ENCODE measurements at regions not wholly inside any gene's neighbourhood (a gene's known extent, or its start where the extent isn't known, plus 50 kb on each side); places are given as distances from the start of the nearest gene placed in this dataset.
"Not testable (repeated sequence)": the region's sequence is repeated elsewhere in the genome, so short reads cannot be mapped to it uniquely, and the experiment has no call there.

DNA sequence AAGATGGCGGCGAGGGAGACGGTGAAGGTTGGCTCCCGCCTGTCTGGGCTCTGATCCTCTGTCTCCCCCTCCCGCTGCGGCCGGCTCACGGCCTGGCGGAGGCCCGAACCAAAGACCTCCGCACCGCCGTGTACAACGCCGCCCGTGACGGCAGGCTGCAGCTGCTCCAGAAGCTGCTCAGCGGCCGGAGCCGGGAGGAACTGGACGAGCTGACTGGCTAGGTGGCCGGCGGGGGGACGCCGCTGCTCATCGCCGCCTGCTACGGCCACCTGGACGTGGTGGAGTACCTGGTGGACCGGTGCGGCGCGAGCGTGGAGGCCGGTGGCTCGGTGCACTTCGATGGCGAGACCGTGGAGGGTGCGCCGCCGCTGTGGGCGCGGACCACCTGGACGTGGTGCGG is 516.5 kb downstream of the TUBA3C start:
- not testable (repeated sequence) for DNase-seq (ENCODE audit: low spot score)

GRCh38 chr13:18663222-18663621 is 518.4 kb downstream of the TUBA3C start:
- DNase-seq (ENCODE audit: low spot score), result not testable (repeated sequence)

- not testable (repeated sequence) for DNase-seq (ENCODE audit: low spot score)
Measured at GRCh38 chr13:18643644-18644172, 537.9 kb downstream of the TUBA3C start.

DNA sequence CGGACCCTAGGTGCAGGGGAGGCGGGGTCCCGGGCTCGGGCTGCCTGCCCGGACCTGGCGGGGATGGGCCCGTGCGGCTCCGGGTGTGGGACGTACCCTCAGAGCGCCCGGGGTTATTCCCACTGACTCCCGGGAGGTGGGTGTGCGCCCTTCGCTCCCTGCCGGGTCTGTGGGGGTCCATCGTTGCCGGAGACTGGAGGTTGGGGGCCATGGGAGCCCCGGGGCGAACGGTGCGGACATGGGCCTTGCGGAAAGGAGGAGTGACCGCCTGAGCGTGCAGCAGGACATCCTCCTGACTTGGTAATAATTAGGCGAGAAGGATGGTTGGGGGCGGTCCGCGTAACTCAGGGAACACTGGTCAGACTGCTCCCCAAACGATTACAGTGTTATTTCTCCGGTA is 552.7 kb downstream of the TUBA3C start:
- not testable (repeated sequence) for DNase-seq (ENCODE audit: low spot score)

DNA sequence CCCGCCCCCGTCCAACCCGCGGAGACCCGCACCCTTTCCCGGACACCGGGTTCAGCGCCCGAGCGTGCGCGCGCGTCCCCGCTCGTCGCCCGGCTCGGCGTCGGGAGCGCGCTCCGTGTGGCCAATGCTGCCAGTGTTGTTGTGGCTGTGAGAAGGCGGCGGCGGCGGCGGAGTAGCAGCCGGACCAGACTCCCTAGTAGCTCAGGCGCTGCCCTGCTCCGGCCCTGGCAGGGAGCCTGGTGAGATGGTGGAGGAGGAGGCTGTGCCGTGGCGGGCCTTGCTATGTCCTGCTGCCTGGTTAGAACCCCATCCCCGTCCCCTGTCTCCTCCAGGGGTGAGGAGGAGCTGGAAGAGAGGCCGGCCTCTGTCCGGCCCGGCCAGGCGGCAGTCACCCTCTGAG is 553.2 kb downstream of the TUBA3C start:
- no peak for DNase-seq (ENCODE audit: low spot score)

GRCh38 chr13:18624061-18624460 is 557.6 kb downstream of the TUBA3C start:
- not testable (repeated sequence) for DNase-seq (ENCODE audit: low spot score)

DNA sequence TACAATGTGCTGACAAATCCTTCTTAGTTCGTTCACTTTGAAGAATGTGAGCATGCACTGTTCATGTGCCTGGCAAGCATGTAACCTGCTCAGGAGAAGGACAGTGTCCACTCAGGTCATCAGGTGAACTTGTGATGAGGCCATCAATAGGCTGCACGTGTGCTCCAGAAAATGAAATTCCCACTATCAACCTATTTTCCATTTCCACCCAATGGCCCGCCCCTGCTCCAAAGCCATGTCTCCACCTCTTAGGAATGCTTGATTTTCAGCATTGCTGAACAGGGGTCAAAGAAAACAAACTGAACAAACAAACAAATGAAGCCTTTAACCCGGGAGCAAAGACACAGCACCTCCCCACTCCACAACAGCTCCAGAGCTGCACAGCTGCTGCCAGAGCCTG is 563.2 kb downstream of the TUBA3C start:
- not testable (repeated sequence) for DNase-seq (ENCODE audit: low spot score)

- DNase-seq (ENCODE audit: low spot score), result not testable (repeated sequence)
Measured at GRCh38 chr13:18610476-18610875, 571.1 kb downstream of the TUBA3C start.

- not testable (repeated sequence) for DNase-seq (ENCODE audit: low spot score)
Measured at GRCh38 chr13:18609371-18609770, 572.3 kb downstream of the TUBA3C start.

- not testable (repeated sequence) for DNase-seq (ENCODE audit: low spot score)
Measured at GRCh38 chr13:18608851-18609250, 572.8 kb downstream of the TUBA3C start.

DNA sequence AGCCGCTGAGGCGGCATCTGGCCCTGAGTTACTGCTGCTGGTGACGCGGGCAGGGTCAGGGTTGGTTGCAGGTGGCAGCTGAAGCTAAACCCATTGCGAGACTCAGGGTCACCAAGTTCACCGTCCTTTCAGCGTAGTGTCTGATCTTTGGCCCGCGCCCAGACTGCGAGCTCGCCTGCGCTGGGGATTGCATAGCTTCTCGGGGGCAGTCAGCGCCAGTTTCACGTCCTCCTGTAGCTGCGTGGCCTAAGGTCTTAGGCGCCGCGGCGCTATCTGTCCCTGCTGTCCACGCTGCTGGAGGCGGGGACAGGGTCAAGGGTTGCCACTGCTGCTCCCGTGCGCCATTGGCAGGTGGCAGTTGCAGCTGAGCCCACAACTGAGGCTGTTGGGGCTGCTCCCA is 581.3 kb downstream of the TUBA3C start:
- DNase-seq (ENCODE audit: low spot score), result not testable (repeated sequence)

GRCh38 chr13:18599791-18600211 is 581.8 kb downstream of the TUBA3C start:
- DNase-seq (ENCODE audit: low spot score), result peak; percentile 51

GRCh38 chr13:18598543-18598942 is 583.1 kb downstream of the TUBA3C start:
- DNase-seq (ENCODE audit: low spot score), result peak; percentile 1

GRCh38 chr13:18597940-18598339 is 583.7 kb downstream of the TUBA3C start:
- not testable (repeated sequence) for DNase-seq (ENCODE audit: low spot score)

DNA sequence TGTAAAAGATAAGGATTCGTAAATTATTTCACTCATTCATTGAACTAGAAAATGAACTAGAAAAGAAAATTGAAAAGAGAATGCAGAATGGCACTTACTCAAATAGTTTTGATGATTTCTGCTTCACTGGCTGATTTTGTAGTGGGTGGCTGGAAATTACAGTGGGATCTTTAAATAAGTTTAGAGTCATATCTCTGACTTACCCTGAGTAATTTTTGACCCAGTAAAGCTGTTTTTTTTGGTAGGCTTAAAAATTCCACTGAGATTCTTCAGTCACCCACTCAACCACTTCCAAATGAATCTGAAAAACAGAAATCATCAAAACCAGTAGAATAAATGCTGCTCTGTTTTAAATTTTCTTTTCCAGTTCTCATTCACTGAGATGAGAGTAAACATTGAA is 604.5 kb downstream of the TUBA3C start:
- DNase-seq (ENCODE audit: low spot score), result not testable (repeated sequence)

DNA sequence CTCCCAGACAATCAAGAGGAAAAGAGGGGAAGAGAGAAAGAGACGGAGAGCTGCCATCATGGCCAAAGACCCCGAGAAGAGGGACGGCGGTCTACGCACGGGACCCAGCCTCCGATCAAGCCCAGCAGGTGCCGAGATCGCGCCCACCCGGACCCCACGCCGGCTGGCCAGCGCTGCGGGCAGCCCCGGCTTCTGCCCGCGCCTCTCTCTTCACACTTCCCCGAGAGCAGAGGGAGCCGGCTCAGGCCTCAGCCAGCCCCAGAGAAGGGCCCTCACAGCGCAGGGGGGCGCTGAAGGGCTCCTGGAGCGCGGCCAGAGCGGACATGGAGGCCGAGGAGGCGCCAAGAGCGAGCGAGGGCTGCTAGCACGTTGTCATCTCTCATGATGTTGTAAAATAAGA is 613.7 kb downstream of the TUBA3C start:
- not testable (repeated sequence) for DNase-seq (ENCODE audit: low spot score)

Small RNA genes in the stretch of these regions (small RNA-seq; reads per million reads assigned to genes)
- gene LINC00328-2P, result 0 reads per million in 2 experiments
- gene RNA5SP24, result 0.05 to 0.31 reads per million in 2 experiments
- 0 reads per million in 2 experiments for gene RNU6-55P
- gene RNU6-76P, result 0 reads per million in 2 experiments

Data from SK-N-DZ (cell line).